ENCODE measurements at regions not wholly inside any gene's neighbourhood (a gene's known extent, or its start where the extent isn't known, plus 50 kb on each side); places are given as distances from the start of the nearest gene placed in this dataset.
"Not testable (repeated sequence)": the region's sequence is repeated elsewhere in the genome, so short reads cannot be mapped to it uniquely, and the experiment has no call there.

DNA sequence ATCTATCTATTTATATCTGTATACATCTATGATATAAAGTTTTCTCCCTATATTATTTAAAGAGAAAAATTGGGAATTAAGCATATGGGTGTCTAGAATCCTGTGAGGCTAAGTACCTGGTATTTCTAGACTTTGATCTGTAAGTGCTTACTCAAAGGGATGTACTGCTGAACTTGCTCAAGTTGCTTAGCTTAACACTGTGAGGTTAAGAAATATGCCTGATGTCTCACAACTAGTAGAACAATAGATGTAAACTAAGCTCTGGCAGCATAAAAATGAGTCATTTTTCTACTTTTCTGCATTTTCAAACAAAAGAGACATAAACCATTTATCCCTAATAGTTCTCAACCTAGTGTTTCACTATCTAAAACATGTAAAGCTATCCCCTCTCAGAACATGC, 744.4 kb upstream of the ANO3 start:
- Mint-ChIP-seq H3K9me3 (peaks cover 30% of the 10 kb centered on the region), H3K36me3 (ENCODE audit: low read depth) (no peaks in the 10 kb centered on the region), H3K4me3 (no peak overlapping the region), H3K27me3 (no peaks in the 10 kb centered on the region), H3K4me1 (no peaks in the 10 kb centered on the region), H3K27ac (no peak overlapping the region)
- no peak for ATAC-seq (replicated peaks)

GRCh38 chr11:25593221-25593620, 738.7 kb upstream of the ANO3 start:
- H3K36me3 Mint-ChIP-seq (ENCODE audit: low read depth) = no peaks in the 10 kb centered on the region
- no peak overlapping the region for H3K27ac Mint-ChIP-seq
- H3K27me3 Mint-ChIP-seq = no peaks in the 10 kb centered on the region
- no peaks in the 10 kb centered on the region for H3K4me1 Mint-ChIP-seq
- H3K9me3 Mint-ChIP-seq = peaks cover 29% of the 10 kb centered on the region
- no peak for ATAC-seq (replicated peaks)
- H3K4me3 Mint-ChIP-seq = no peak overlapping the region

- H3K36me3 Mint-ChIP-seq (ENCODE audit: low read depth) = no peaks in the 10 kb centered on the region
- H3K4me3 Mint-ChIP-seq = no peak overlapping the region
- no peaks in the 10 kb centered on the region for H3K27me3 Mint-ChIP-seq
- H3K27ac Mint-ChIP-seq = no peak overlapping the region
- H3K9me3 Mint-ChIP-seq = peaks cover 9% of the 10 kb centered on the region
- H3K4me1 Mint-ChIP-seq = no peaks in the 10 kb centered on the region
- ATAC-seq (replicated peaks) = no peak
Observed at GRCh38 chr11:25596701-25597100, 735.2 kb upstream of the ANO3 start.

GRCh38 chr11:25597696-25598095, 734.2 kb upstream of the ANO3 start:
- no peaks in the 10 kb centered on the region for H3K4me1 Mint-ChIP-seq
- H3K27me3 Mint-ChIP-seq = no peaks in the 10 kb centered on the region

DNA sequence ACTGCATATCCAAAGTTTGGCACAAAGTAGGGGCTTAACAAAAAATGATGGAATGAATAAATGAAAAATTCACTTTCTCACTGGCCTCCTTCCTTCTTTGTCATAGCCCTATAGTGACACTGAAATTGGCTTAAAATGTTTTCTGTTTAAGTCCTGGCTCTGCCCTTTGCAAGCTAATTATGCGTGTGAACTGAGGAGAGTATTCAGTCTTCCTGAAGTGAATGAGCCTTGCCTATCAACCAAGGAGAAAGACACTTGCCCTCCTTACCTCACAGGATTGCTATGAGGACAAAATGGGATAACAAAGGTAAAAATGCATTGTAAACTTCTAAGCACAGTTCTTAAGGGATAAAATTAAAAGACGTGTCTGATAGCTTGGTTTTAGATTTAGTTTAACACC, 729.8 kb upstream of the ANO3 start:
- H3K4me3 Mint-ChIP-seq = no peak overlapping the region
- peaks cover 18% of the 10 kb centered on the region for H3K9me3 Mint-ChIP-seq
- H3K4me1 Mint-ChIP-seq = no peaks in the 10 kb centered on the region
- H3K27ac Mint-ChIP-seq = no peak overlapping the region
- H3K36me3 Mint-ChIP-seq (ENCODE audit: low read depth) = no peaks in the 10 kb centered on the region
- H3K27me3 Mint-ChIP-seq = no peaks in the 10 kb centered on the region
- no peak for ATAC-seq (replicated peaks)

More at GRCh38 chr11:25597696-25598095, 734.2 kb upstream of the ANO3 start:
- Mint-ChIP-seq H3K36me3 (ENCODE audit: low read depth) (no peaks in the 10 kb centered on the region), H3K4me3 (no peak overlapping the region), H3K27ac (no peak overlapping the region), H3K9me3 (peaks cover 11% of the 10 kb centered on the region)
- no peak for ATAC-seq (replicated peaks)

GRCh38 chr11:25602959-25603358, 729.0 kb upstream of the ANO3 start:
- Mint-ChIP-seq H3K36me3 (ENCODE audit: low read depth) (no peaks in the 10 kb centered on the region), H3K4me1 (no peaks in the 10 kb centered on the region), H3K4me3 (no peak overlapping the region), H3K9me3 (peaks cover 25% of the 10 kb centered on the region), H3K27me3 (no peaks in the 10 kb centered on the region), H3K27ac (no peak overlapping the region)
- no peak for ATAC-seq (replicated peaks)

DNA sequence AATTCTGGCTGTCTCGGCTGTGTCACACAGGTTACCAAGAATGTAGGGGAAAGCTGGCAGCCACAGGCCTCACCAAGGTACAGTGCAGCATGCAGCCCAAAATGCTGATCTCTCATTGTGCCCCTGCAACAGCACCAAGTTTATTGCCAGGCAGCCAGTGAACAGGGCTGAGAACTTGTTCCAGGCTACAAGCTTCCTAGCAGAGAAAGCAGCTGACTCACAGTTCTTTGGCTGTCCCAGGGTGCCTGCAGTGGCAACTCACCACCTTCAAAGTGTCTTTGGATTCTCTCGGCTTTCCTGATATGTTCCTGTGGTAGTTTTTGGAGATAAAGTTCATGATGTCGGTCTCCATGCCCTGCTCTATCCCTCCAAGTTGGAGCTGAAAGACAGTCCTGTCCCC, 719.1 kb upstream of the ANO3 start:
- Mint-ChIP-seq H3K27ac (no peak overlapping the region), H3K9me3 (peaks cover 15% of the 10 kb centered on the region), H3K27me3 (no peaks in the 10 kb centered on the region), H3K4me3 (no peak overlapping the region), H3K4me1 (no peaks in the 10 kb centered on the region), H3K36me3 (ENCODE audit: low read depth) (no peaks in the 10 kb centered on the region)
- no peak for ATAC-seq (replicated peaks)

- no peaks in the 10 kb centered on the region for H3K36me3 Mint-ChIP-seq (ENCODE audit: low read depth)
- no peak overlapping the region for H3K4me3 Mint-ChIP-seq
- H3K27me3 Mint-ChIP-seq = no peaks in the 10 kb centered on the region
- no peaks in the 10 kb centered on the region for H3K4me1 Mint-ChIP-seq
- H3K9me3 Mint-ChIP-seq = peaks cover 13% of the 10 kb centered on the region
- ATAC-seq (replicated peaks) = no peak
- no peak overlapping the region for H3K27ac Mint-ChIP-seq
Observed at GRCh38 chr11:25613451-25613850, 718.5 kb upstream of the ANO3 start.

DNA sequence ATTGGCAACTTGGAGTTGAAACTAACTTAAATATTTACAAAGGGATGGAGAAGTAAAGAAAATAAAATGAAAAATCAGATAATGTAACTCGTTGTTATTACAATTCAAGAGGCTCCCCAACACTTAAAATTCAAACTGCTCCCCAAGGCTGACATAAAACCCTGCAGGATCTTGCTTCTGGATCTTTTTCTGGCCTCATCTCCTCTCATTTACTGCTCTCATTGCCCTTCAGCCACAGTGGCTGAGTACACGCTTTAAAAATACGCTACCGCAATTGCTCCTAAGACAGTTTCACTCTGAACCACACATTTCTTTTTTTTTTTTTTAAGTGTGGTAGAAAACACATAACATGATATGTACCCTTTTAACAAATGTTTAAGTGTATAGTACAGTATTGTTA, 718.1 kb upstream of the ANO3 start:
- ATAC-seq (replicated peaks) = no peak
- Mint-ChIP-seq H3K9me3 (peaks cover 13% of the 10 kb centered on the region), H3K27me3 (no peaks in the 10 kb centered on the region), H3K27ac (no peak overlapping the region), H3K4me3 (no peak overlapping the region), H3K4me1 (no peaks in the 10 kb centered on the region), H3K36me3 (ENCODE audit: low read depth) (no peaks in the 10 kb centered on the region)

DNA sequence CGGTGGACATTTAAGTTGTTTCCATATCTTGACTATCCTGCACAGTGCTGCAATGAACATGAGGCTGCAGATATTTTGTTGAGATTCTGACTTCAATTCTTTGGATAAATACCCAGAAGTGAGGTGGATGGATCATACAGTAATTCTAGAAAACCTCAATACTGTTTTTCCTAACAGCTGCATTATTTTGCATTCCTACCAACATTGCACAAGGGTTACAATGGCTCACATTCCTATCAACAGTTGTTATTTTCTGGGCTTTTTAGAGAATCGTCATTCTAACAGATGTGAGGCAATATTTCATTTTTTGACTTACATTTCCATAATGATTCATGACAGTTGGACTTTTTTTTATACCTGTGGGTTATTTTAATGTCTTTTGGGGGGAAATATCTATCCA, 716.9 kb upstream of the ANO3 start:
- Mint-ChIP-seq H3K27ac (no peak overlapping the region), H3K4me3 (no peak overlapping the region)
- ATAC-seq (replicated peaks) = no peak

GRCh38 chr11:25615841-25616240, 716.1 kb upstream of the ANO3 start:
- H3K36me3 Mint-ChIP-seq (ENCODE audit: low read depth) = no peaks in the 10 kb centered on the region
- ATAC-seq (replicated peaks) = no peak

More for the DNA sequence above, 716.9 kb upstream of the ANO3 start:
- Mint-ChIP-seq H3K27me3 (no peaks in the 10 kb centered on the region), H3K36me3 (ENCODE audit: low read depth) (no peaks in the 10 kb centered on the region), H3K4me1 (no peaks in the 10 kb centered on the region), H3K9me3 (peaks cover 13% of the 10 kb centered on the region)

DNA sequence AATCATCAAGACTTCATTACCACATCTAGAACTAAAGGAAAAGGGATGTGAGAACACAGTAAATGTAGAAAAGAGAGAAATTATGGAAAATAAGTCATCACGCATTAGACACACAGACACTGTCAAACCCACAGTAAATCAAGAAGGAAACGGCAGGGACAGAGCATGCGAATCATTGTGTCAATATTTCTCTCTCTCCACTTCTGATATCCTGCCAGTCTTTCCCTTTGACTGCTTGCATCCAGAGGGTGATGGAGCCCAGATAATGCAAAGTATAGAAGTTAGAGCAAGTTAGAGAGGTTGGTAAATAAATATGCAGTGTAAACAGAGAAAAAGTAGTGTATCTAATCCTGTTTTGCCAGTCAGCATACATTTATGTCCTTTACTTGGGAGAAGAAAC, 706.8 kb upstream of the ANO3 start:
- peaks cover 20% of the 10 kb centered on the region for H3K9me3 Mint-ChIP-seq
- ATAC-seq (replicated peaks) = no peak
- no peaks in the 10 kb centered on the region for H3K36me3 Mint-ChIP-seq (ENCODE audit: low read depth)
- no peak overlapping the region for H3K4me3 Mint-ChIP-seq
- H3K4me1 Mint-ChIP-seq = no peaks in the 10 kb centered on the region
- H3K27me3 Mint-ChIP-seq = no peaks in the 10 kb centered on the region
- no peak overlapping the region for H3K27ac Mint-ChIP-seq

More at GRCh38 chr11:25615841-25616240, 716.1 kb upstream of the ANO3 start:
- Mint-ChIP-seq H3K9me3 (peaks cover 10% of the 10 kb centered on the region), H3K27me3 (no peaks in the 10 kb centered on the region), H3K4me3 (no peak overlapping the region), H3K27ac (no peak overlapping the region), H3K4me1 (no peaks in the 10 kb centered on the region)

- no peaks in the 10 kb centered on the region for H3K4me1 Mint-ChIP-seq
- no peak overlapping the region for H3K27ac Mint-ChIP-seq
- H3K27me3 Mint-ChIP-seq = no peaks in the 10 kb centered on the region
- no peaks in the 10 kb centered on the region for H3K36me3 Mint-ChIP-seq (ENCODE audit: low read depth)
- no peak overlapping the region for H3K4me3 Mint-ChIP-seq
- ATAC-seq (replicated peaks) = no peak
- H3K9me3 Mint-ChIP-seq = peaks cover 16% of the 10 kb centered on the region
Observed at GRCh38 chr11:25628030-25628429, 703.9 kb upstream of the ANO3 start.

DNA sequence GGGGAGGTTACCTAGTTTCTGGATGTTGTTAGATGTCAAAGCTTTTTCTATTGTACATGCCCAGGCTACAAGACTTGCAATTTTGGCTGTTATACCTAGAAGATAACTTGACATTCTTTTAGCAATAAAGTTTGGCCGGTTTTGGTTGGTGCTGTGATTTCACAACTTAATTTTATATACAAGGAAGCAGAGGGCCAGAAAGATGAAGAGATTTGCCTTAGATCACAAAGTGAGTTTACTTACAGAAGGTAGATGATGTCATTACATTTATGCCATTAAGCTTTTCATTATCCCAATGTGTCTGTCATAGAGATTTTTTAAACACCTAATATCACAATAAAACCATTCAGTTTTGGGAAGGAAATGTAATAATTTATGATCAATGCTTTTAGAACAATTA, 698.7 kb upstream of the ANO3 start:
- Mint-ChIP-seq H3K27me3 (no peaks in the 10 kb centered on the region), H3K9me3 (no peaks in the 10 kb centered on the region), H3K36me3 (ENCODE audit: low read depth) (no peaks in the 10 kb centered on the region), H3K4me3 (no peak overlapping the region), H3K4me1 (no peaks in the 10 kb centered on the region), H3K27ac (no peak overlapping the region)
- ATAC-seq (replicated peaks) = no peak

DNA sequence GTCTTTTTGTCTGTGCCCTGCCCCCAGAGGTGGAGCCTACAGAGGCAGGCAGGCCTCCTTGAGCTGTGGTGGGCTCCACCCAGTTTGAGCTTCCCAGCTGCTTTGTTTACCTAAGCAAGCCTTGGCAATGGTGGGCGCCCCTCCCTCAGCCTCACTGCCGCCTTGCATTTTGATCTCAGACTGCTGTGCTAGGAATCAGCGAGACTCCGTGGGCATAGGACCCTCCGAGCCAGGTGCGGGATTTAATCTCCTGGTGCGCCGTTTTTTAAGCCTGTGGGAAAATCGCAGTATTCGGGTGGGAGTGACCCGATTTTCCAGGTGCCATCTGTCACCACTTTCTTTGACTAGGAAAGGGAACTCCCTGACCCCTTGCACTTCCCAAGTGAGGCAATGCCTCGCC, 682.7 kb upstream of the ANO3 start:
- not testable (repeated sequence) for H3K4me3 Mint-ChIP-seq; H3K27me3 Mint-ChIP-seq; H3K9me3 Mint-ChIP-seq; H3K36me3 Mint-ChIP-seq (ENCODE audit: low read depth); ATAC-seq (replicated peaks); H3K4me1 Mint-ChIP-seq; H3K27ac Mint-ChIP-seq

DNA sequence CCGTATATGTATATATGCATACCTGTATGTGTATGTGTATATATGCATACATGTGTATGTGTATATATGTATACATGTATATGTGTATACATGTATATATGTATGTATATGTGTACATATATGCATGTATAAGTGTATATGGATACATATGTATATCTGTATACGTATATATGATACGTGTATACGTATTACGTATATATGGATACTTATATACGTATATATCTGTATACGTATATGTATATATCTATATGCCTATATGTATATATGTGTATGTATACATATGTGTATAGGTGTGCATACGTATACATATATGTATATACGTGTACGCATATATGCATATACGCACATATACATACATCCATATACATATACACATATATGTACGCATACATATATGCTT, 681.6 kb upstream of the ANO3 start:
- no peak overlapping the region for H3K4me3 Mint-ChIP-seq
- no peak overlapping the region for H3K27ac Mint-ChIP-seq
- H3K27me3 Mint-ChIP-seq = no peaks in the 10 kb centered on the region
- H3K9me3 Mint-ChIP-seq = no peaks in the 10 kb centered on the region
- ATAC-seq (replicated peaks) = no peak
- no peaks in the 10 kb centered on the region for H3K4me1 Mint-ChIP-seq
- H3K36me3 Mint-ChIP-seq (ENCODE audit: low read depth) = no peaks in the 10 kb centered on the region

All from activated T-helper 17 cell treated with anti-CD3 and anti-CD28 coated beads, Interleukin-2, amount 50 U/mL, for 72 hours (primary cell).